MG63 (cell line): ENCODE measurements at regions not wholly inside any gene's neighbourhood (a gene's known extent, or its start where the extent isn't known, plus 50 kb on each side); places are given as distances from the start of the nearest gene placed in this dataset.
"Not testable (repeated sequence)": the region's sequence is repeated elsewhere in the genome, so short reads cannot be mapped to it uniquely, and the experiment has no call there.

Experiments
- DNase-seq: peaks from one replicate; pipeline ENCODE4 v3.0.0-alpha.2; 2020
- H3K27me3 ChIP-seq: fragments of 250-450 bp; sonication (Bioruptor Pico); 2 replicates; pipeline ENCODE4 v1.5.1; 2020; ENCODE audit warnings: mild to moderate bottlenecking, moderate library complexity
- H3K36me3 ChIP-seq: fragments of 250-450 bp; sonication (Bioruptor Pico); 2 replicates; pipeline ENCODE4 v1.5.1; 2020; ENCODE audit warnings: mild to moderate bottlenecking, moderate library complexity
- H3K4me3 ChIP-seq: fragments of 250-450 bp; sonication (Bioruptor Pico); 2 replicates; pipeline ENCODE4 v1.5.1; 2020; ENCODE audit warnings: mild to moderate bottlenecking, moderate library complexity
- H3K9me3 ChIP-seq: fragments of 250-450 bp; sonication (Bioruptor Pico); 2 replicates; pipeline ENCODE4 v1.5.1; 2020; ENCODE audit warnings: mild to moderate bottlenecking, moderate library complexity

DNA sequence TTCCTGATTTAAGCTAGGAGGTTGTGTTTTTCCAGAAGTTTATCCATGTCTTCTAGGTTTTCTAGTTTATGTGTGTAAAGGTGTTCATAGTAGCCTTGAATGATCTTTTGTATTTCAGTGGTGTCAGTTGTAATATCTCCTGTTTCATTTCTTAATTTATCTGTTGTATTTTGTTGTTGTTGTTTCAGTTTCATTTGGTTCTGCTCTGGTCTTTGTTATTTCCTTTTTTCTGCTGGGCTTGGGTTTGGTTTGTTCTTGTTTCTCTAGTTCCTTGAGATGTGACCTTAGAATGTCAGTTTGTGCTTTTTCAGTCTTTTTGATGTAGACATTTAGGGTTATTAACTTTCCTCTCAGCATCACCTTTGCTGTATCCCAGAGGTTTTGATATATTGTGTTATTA is 62.8 kb downstream of the SCP2D1 start:
- DNase-seq, H3K9me3 ChIP-seq, H3K4me3 ChIP-seq, H3K27me3 ChIP-seq, H3K36me3 ChIP-seq: not testable (repeated sequence)

DNA sequence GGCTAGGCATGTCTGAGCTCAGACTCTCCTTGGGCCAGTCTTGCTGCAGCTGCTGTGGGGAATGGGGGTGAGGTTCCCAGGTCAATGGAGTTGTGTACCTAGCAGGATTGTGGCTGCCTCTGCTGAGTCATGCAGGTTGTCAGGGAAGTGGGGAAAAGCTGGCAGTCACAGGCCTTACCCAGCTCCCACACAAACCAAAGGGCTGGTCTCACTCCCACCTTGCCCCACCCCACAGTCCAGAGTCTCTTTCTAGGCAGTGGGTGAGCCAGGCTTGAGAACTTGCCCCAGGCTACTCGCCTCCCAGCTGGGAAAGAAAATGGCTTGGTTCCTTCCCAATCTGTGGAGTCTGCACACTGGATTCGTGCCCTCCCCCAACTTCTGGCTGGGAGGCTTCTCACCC is 65.7 kb downstream of the SCP2D1 start:
- no peak for DNase-seq
- H3K4me3 ChIP-seq = no peak overlapping the region
- no peaks in the 10 kb centered on the region for H3K36me3 ChIP-seq
- H3K9me3 ChIP-seq = no peaks in the 10 kb centered on the region
- H3K27me3 ChIP-seq = no peaks in the 10 kb centered on the region

DNA sequence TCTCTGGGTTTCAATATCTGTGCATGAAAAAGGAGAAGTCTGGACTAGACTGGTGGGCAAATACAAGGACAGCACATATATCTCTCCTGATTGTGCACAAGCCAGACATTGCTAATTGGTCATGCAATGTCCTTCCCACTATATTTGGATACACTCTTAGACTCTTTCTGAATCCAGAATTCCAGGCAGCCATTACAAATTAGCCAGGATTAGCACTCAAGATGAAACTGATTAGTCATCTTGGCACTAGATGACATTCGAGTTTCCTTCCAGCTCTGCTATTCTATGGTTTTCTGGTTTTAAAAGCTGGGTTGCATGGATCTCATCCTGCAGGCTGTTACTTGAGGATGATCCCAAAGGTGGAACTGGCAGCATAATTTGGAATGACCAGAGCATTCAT is 73.2 kb downstream of the SCP2D1 start:
- Histone ChIP-seq H3K36me3 (no peaks in the 10 kb centered on the region), H3K4me3 (no peak overlapping the region), H3K9me3 (no peaks in the 10 kb centered on the region), H3K27me3 (no peaks in the 10 kb centered on the region)
- DNase-seq = no peak

DNA sequence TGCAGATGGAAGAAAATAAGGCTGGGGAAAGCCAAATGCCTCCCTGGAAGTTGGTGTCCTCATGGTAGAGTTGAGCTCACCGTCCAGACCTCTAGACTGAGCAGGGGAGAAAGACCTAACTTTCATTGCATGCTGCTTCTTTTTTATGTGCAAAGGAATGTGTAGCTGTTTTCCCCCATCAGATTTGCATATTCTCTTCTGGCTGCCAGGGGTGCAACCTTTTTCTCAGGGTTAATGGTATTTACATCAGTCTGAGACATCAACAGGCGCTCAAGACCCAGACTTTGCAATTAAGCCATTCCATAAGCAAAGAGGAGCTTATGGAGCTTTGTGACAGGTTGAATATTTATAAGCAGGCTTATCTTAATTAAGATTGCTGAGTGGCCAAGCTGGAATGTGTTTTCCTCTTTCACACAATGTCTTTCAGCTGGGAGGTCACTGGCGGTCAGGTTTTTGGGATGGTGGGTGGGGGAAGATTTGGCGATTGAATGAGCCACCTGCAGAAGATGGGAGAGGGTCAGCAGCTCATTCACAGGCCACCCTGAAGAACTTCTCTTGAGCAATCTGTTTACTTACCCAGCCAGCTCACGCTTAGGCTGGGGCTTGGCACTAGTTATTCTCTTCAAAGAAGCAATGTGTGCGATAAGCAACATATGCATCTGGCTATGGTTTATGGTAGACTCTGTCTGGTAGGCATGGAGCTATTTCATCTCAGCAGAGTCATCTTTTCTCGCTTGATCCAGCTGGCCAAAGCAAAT is 88.6 kb downstream of the SCP2D1 start:
- H3K9me3 ChIP-seq = no peaks in the 10 kb centered on the region

DNA sequence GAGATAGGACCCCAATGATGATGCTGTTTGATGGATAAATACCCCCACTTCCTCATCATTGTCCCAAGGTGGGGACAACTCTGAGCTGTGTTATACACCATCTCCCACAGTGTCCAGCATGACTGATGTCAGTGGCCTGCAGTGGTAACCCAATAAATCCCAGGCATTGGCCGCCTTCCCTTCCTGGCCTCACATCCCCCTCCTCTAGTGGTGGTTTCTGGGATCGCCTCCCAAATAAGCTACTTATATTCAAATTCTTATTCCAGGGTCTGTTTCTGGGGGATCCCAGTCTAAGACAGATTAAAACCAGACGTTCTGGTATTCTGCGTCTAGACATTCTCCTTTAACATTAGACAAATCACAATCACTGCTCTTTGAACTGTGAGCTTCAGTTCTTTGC is 90.6 kb downstream of the SCP2D1 start:
- Histone ChIP-seq H3K36me3 (no peaks in the 10 kb centered on the region), H3K4me3 (no peak overlapping the region), H3K9me3 (no peaks in the 10 kb centered on the region), H3K27me3 (no peaks in the 10 kb centered on the region)
- DNase-seq = no peak

More for the DNA sequence above, 88.6 kb downstream of the SCP2D1 start:
- H3K27me3 ChIP-seq = no peaks in the 10 kb centered on the region
- no peaks in the 10 kb centered on the region for H3K36me3 ChIP-seq
- no peak overlapping the region for H3K4me3 ChIP-seq
- no peak for DNase-seq

DNA sequence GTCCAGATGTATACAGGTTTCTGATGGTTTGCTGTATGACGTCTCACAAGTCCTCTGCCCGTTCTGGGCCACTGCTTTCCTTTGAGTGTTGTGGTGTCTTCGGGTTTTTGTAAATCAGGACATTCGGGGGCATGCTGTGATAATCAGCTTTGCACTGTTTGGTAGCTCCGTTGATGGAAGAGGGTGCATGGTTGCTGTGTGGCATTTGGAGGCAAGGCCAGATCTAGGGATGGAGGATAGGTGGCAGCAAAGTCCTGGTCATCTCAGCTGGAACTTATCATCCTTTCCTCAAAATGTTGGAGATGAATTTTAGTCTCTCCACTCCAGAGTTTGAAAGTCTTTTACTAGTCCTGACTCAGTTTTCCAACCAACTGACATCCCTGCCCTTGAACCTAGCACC is 91.0 kb downstream of the SCP2D1 start:
- no peak overlapping the region for H3K4me3 ChIP-seq
- no peaks in the 10 kb centered on the region for H3K9me3 ChIP-seq
- no peak for DNase-seq
- no peaks in the 10 kb centered on the region for H3K36me3 ChIP-seq
- no peaks in the 10 kb centered on the region for H3K27me3 ChIP-seq

DNA sequence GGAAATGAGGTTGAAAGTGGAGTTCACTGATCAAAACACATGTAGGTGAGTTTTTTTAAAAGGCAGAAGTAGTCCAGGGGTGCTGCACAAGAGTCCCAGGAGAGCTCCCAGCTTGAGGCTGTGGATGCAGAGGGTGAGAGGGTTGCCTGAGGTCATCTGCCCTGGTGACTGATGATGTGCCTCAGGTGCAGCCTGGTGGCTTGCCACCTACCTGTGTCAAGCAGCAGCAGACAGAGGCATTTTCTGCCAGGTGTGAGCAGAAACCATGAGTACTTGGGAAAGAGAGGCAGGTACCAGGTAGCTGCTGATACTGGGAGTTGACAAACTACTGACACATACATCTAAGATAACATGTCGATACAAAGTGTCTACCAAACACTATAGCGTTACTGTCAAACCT is 92.5 kb downstream of the SCP2D1 start:
- Histone ChIP-seq H3K9me3 (no peaks in the 10 kb centered on the region), H3K27me3 (no peaks in the 10 kb centered on the region), H3K36me3 (no peaks in the 10 kb centered on the region), H3K4me3 (no peak overlapping the region)
- no peak for DNase-seq

DNA sequence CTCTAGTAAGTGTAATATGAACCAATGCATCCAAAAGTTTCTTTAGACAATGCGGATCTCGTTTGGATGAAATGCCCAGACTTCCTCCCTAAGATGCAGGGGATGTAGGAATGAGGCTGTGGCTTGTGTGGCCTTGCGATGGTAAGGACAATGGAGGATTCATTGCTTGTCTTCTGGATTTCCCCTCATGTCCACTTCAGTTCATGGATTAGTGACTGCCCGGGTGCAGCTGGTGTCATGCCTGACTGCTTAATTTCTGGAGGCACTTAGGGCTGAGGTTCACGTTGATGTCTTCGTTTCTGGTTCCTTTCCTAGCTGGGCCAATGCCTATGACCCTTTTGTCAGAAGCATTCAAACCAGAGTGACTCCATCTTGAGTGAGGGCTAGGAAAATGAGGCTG is 93.8 kb downstream of the SCP2D1 start:
- H3K4me3 ChIP-seq = no peak overlapping the region
- no peaks in the 10 kb centered on the region for H3K9me3 ChIP-seq
- H3K36me3 ChIP-seq = no peaks in the 10 kb centered on the region
- H3K27me3 ChIP-seq = no peaks in the 10 kb centered on the region
- no peak for DNase-seq

DNA sequence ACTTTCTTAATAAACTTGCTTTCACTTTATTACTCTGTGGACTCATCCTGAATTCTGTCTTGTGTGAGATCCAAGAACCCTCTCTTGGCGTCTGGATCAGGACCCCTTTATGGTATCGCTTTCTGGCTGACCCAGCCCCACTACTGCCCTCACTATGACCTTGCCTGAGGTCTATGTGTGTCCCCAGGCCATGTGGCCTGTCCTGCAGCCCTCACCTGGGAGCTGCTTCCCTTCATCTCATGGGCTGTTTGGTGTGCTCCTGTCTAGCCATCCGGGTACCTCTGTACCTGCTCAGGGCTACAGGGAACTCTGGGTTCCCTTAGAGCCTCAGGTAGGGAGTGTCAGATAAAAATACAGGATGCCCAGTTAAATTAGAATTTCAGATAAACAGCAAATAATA is 94.5 kb downstream of the SCP2D1 start:
- Histone ChIP-seq H3K9me3 (no peaks in the 10 kb centered on the region), H3K4me3 (no peak overlapping the region), H3K36me3 (no peaks in the 10 kb centered on the region), H3K27me3 (no peaks in the 10 kb centered on the region)
- no peak for DNase-seq

DNA sequence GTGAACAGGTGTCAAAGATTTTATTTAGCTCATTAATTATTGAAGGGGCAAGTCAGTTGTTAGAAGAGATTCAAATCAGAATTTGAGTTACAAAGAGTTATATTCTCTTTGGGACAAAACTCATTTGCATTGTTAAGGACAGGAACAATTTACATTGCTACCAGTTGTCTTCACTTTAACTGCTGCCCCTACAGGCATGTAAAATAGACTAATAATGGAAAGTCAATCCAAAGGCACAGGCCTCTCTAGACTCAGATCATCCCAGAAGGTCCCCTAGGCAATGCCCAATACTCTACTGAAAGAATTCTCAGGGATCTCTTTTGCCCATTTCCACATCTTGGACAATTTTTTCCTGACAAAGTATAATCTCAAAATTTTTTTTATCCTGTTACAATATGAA is 95.7 kb downstream of the SCP2D1 start:
- no peak for DNase-seq
- Histone ChIP-seq H3K36me3 (no peaks in the 10 kb centered on the region), H3K27me3 (no peaks in the 10 kb centered on the region), H3K4me3 (no peak overlapping the region), H3K9me3 (no peaks in the 10 kb centered on the region)

DNA sequence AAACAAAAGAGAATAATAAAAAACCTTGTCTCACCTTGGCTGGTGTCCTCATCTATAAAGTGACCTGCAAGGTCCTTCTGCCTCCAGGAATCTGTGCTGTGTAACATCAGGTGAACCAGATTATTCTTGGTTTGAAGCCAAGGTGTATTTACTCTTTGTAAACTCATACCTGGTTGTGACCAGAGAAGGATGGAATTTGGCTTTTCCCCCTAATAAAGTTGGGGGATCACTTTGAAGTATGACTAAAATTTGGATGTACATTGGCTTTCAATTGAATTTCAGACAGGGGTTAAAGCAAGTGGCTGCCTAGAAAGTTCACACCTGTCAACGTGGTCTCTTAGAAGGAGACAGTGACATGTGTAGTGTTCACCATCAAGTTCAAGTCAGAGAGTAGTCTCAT is 100.1 kb downstream of the SCP2D1 start:
- Histone ChIP-seq H3K27me3 (no peaks in the 10 kb centered on the region), H3K9me3 (no peaks in the 10 kb centered on the region), H3K36me3 (no peaks in the 10 kb centered on the region), H3K4me3 (no peak overlapping the region)
- DNase-seq = no peak

DNA sequence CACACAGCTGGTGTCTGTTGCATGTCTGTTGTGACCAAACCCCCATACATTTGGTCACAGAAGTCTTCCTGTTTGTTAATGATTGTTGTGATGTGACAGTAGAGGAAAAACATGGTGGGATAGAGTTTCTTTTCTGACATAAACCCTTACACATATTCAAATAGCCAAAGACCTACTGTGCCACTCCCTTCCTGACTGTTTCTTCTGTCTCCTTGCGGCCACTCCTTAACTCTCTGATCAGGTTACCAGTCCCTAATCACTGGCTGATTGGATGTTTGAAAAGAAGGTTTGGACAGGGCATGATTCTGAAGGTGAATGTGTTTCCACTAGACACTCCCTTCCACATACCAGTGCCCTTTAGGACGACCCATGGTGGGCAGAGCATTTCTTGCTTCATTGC is 101.2 kb downstream of the SCP2D1 start:
- Histone ChIP-seq H3K36me3 (no peaks in the 10 kb centered on the region), H3K27me3 (no peaks in the 10 kb centered on the region), H3K4me3 (no peak overlapping the region), H3K9me3 (no peaks in the 10 kb centered on the region)
- no peak for DNase-seq

DNA sequence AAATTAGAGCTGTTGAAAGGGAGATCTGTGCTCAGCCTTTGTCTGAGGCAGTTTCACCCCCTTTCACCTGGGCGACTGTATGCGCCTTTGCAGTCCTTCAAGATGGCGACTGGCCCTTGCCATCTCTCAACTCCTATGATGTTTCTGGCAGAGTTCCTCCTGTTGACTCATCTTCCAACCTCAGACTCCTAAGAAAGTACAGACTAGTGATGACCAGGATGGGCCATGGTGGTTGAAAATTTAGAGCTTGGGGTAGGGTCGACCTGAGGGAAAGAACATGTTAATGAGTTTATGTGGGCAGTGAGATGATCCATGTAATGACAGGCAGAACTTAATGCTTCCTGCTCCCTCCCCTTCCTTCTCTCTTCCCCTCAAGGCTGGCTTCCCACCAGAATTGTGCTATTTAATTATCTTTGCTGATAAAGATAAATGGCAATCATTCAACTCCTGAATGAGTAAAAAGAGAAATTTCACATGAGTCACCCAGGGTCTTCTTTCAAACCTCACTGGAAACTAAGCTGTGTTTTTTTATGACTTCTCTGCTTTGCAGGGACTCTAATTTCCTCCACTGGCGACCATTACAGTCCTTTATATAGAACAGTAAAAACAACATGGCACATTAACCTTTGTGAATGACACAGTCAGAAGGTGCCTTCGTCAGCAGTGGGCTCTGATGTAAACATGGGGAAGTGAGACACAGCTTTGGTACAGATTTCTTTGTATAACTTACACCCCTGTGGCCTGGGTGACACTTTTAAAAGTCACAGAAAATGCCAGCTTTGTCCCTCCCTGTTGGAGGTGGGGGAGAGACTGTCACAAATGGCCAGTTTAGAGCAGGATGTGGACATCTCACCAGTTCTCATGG is 103.5 kb downstream of the SCP2D1 start:
- Histone ChIP-seq H3K4me3 (no peak overlapping the region), H3K36me3 (no peaks in the 10 kb centered on the region), H3K9me3 (no peaks in the 10 kb centered on the region), H3K27me3 (no peaks in the 10 kb centered on the region)
- no peak for DNase-seq

DNA sequence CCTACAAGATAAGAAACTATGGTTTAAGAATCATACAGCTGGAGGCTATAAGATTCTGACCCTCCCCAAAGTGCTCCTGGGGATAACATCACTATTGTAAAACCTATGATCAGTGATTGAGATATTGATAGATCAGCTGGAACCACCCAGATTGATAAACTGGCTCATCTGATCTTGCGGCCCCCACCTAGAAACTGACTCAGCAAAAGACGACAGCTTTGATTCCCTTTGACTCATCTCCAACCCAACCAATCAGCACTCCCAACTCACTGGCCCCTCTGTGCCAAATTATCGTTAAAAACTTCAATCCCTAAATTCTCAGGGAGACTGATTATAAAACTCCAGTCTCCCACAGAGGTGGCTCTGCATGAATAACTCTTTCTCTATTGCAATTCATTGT is 106.4 kb downstream of the SCP2D1 start:
- H3K4me3 ChIP-seq = no peak overlapping the region
- DNase-seq = no peak
- H3K27me3 ChIP-seq = no peaks in the 10 kb centered on the region
- H3K9me3 ChIP-seq = no peaks in the 10 kb centered on the region
- H3K36me3 ChIP-seq = no peaks in the 10 kb centered on the region

DNA sequence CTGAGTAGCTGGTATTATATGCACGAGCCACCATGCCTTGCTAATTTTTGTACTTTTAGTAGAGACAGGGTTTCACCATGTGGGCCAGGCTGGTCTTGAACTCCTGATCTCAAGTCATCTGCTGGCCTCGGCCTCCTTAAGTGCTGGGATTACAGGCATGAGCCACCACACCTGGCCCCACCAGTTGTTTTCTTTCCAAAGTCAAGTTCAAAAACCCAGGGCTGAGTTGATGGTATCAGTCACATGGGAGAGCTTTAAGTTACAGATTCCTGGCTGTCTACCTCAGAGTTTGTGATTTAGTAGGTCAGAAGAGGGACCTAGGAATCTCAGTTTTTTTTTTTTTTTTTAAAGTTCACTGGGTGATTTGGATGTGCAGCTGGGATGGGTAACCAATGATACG is 107.7 kb downstream of the SCP2D1 start:
- no peak for DNase-seq
- no peak overlapping the region for H3K4me3 ChIP-seq
- H3K9me3 ChIP-seq = no peaks in the 10 kb centered on the region
- no peaks in the 10 kb centered on the region for H3K36me3 ChIP-seq
- H3K27me3 ChIP-seq = no peaks in the 10 kb centered on the region

DNA sequence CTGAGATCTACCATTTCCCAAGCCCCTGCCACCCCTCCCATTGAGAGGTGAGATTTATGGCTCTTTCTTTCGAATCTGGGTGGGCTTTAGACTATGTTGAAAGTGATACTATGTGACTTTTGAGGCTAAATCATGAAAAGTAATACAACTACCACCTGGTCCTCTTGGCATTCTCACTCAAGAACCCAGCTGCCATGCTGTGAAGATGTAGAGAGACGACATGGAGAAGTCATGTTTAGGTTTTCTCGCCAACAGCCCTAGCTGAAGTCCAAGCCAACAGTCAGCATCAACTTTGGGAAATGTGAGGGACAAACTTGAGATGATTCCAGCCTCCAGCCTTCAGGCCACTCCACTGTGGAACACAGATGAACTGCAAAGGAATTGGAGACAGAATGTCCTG is 108.7 kb downstream of the SCP2D1 start:
- Histone ChIP-seq H3K36me3 (no peaks in the 10 kb centered on the region), H3K9me3 (no peaks in the 10 kb centered on the region), H3K4me3 (no peak overlapping the region), H3K27me3 (no peaks in the 10 kb centered on the region)
- no peak for DNase-seq

DNA sequence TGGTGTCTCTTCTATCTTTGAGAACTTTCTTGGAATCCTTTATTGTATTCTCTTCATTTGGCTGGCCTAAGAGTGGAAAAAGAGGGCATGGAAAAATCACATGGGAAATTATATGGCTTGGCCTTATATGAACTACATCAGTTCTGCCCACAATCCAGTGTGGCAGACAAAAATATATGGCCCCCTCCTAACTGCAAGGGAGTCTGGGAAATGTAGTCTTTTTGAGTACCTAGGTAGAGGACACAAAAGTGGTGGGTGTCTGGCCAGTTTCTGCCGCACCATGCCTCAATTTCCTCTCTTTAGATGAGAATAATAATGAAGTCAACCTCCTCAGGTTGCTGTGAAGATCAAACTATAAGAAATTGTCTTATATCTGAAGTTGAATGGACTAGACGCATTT is 109.3 kb downstream of the SCP2D1 start:
- no peak for DNase-seq
- Histone ChIP-seq H3K4me3 (no peak overlapping the region), H3K9me3 (no peaks in the 10 kb centered on the region), H3K27me3 (no peaks in the 10 kb centered on the region), H3K36me3 (no peaks in the 10 kb centered on the region)

DNA sequence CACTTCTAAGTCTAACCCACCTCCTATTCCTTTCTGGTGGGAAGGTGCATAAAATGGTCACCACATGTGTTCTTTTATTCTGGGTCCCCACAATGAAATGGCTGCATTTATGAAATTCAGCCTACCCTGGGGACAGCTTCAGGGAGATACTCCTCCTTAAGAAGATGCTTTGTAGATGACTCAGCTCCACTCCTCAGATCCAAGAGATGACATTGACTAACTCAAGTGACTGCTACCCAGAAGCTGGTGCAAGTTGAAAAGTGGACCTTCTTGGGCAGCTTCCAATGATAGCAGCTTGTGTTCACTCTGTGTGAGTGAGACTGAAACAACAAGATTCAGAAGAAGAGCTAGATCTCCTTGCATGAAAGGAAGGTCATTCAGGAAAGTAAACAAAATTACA is 113.4 kb downstream of the SCP2D1 start:
- H3K27me3 ChIP-seq = no peaks in the 10 kb centered on the region
- no peaks in the 10 kb centered on the region for H3K9me3 ChIP-seq
- no peak overlapping the region for H3K4me3 ChIP-seq
- H3K36me3 ChIP-seq = no peaks in the 10 kb centered on the region
- no peak for DNase-seq
